ENCODE measurements at regions not wholly inside any gene's neighbourhood (a gene's known extent, or its start where the extent isn't known, plus 50 kb on each side); places are given as distances from the start of the nearest gene placed in this dataset.

- TF ChIP-seq CTCF (IDR thresholded peaks at IDR 0.05) (no peak), POLR2A (IDR thresholded peaks at IDR 0.05) (no peak), EP300 (IDR thresholded peaks at IDR 0.05) (no peak)
These were observed 99.8 kb upstream of the MTPN start for GRCh38 chr7:136076954-136077353.

All from stomach (tissue), 4 donors.